ENCODE measurements at regions not wholly inside any gene's neighbourhood (a gene's known extent, or its start where the extent isn't known, plus 50 kb on each side); places are given as distances from the start of the nearest gene placed in this dataset.
A peak's percentile ranks its signal among the peaks of the same experiment; 100 is the strongest.

DNA sequence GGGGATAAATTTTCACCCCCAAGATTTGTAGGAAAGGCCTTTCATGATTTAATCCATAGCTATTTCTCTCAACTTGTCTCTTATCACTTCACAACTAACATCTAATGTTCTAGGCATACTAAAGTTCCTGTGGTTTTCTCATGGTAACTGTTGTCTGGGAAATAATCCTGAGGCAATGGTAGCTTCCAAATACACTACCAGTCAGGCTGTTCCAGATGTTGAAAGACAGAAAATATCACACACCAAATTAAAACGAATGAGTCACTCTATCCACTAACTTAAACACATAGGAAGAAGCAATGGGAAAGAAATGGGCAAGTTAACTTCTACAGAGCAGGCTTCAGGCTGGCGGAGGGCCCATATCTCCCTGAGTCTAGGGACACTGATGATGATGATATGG is 77.7 kb upstream of the MYO16 start:
- Histone ChIP-seq H3K36me3 (ENCODE audit: control insufficient read depth, insufficient read depth, low read length) (no peaks in the 10 kb centered on the region), H3K4me1 (ENCODE audit: control insufficient read depth, insufficient read depth, low read length) (peaks cover 5% of the 10 kb centered on the region)
- WGBS (ENCODE audit: insufficient coverage), result 100% methylated on average over 1 of the region's 2 CpGs

GRCh38 chr13:108558489-108558888 is 70.9 kb upstream of the MYO16 start:
- H3K4me1 ChIP-seq (ENCODE audit: control insufficient read depth, insufficient read depth, low read length), result no peaks in the 10 kb centered on the region
- no peak overlapping the region for H3K27ac ChIP-seq (ENCODE audit: low read depth, low read length)
- no peaks in the 10 kb centered on the region for H3K27me3 ChIP-seq (ENCODE audit: control insufficient read depth, insufficient read depth, low read length)
- DNase-seq (ENCODE audit: low read depth in 4 of 6, low spot score in 6 of 6), result no peak
- 83% methylated on average over 1 of the region's 4 CpGs for WGBS (ENCODE audit: insufficient coverage)
- H3K9me3 ChIP-seq (ENCODE audit: control insufficient read depth, insufficient read depth, low read length), result no peaks in the 10 kb centered on the region
- no peak overlapping the region for H3K4me3 ChIP-seq (ENCODE audit: low read depth, low read length)
- no peaks in the 10 kb centered on the region for H3K36me3 ChIP-seq (ENCODE audit: control insufficient read depth, insufficient read depth, low read length)

More for the DNA sequence above, 77.7 kb upstream of the MYO16 start:
- no peak for DNase-seq (ENCODE audit: low read depth in 4 of 6, low spot score in 6 of 6)
- no peak overlapping the region for H3K27ac ChIP-seq (ENCODE audit: low read depth, low read length)
- H3K9me3 ChIP-seq (ENCODE audit: control insufficient read depth, insufficient read depth, low read length), result no peaks in the 10 kb centered on the region
- H3K4me3 ChIP-seq (ENCODE audit: low read depth, low read length), result no peak overlapping the region
- no peaks in the 10 kb centered on the region for H3K27me3 ChIP-seq (ENCODE audit: control insufficient read depth, insufficient read depth, low read length)

DNA sequence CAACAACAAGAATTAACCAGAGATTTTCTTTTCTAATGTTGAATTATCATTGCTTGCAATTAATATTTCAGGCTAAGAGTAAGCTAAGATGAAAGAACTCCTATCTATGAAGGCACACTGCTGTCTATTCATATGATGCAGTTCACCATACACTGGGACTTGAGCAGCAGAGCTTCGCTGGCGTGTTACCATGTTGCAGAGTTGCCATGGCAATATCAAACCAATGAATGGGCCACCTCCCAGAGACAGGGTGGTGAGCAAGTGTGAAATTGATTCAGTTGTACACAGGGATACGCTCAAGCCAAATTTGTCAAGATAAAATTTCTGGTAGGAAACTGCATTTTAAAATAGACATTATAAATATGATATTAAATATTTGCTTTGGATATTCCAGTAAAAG is 69.3 kb upstream of the MYO16 start:
- Histone ChIP-seq H3K36me3 (ENCODE audit: control insufficient read depth, insufficient read depth, low read length) (no peaks in the 10 kb centered on the region), H3K27me3 (ENCODE audit: control insufficient read depth, insufficient read depth, low read length) (no peaks in the 10 kb centered on the region), H3K4me3 (ENCODE audit: low read depth, low read length) (no peak overlapping the region), H3K4me1 (ENCODE audit: control insufficient read depth, insufficient read depth, low read length) (no peaks in the 10 kb centered on the region), H3K27ac (ENCODE audit: low read depth, low read length) (no peak overlapping the region), H3K9me3 (ENCODE audit: control insufficient read depth, insufficient read depth, low read length) (peaks cover 3% of the 10 kb centered on the region)
- DNase-seq (ENCODE audit: low read depth in 4 of 6, low spot score in 6 of 6), result peak; percentile 47 to 93 (median 64)
- 15% methylated on average over 2 of the region's 3 CpGs for WGBS (ENCODE audit: insufficient coverage)

DNA sequence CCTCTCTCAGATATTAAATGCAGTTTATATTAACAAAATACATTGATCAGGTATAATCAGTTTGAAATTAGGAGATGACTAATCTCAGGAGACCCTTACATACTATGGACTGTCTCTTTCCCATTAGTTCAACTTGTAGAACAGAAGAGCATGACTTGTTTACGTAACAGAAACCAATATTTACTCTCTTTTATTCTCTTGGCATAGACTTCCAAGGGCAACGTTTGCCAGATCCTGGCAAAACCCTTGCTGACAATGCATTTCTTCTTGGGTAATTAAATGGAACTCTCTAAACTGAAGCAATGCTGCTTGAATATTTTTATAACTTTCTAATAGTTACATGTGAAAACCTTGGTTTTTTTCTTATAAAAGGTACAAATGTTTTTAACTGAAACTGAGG is 68.3 kb upstream of the MYO16 start:
- no CpG with 5 or more reads among the region's 2 CpGs for WGBS (ENCODE audit: insufficient coverage)
- Histone ChIP-seq H3K4me1 (ENCODE audit: control insufficient read depth, insufficient read depth, low read length) (no peaks in the 10 kb centered on the region), H3K4me3 (ENCODE audit: low read depth, low read length) (no peak overlapping the region), H3K27me3 (ENCODE audit: control insufficient read depth, insufficient read depth, low read length) (no peaks in the 10 kb centered on the region), H3K9me3 (ENCODE audit: control insufficient read depth, insufficient read depth, low read length) (peaks cover 3% of the 10 kb centered on the region), H3K36me3 (ENCODE audit: control insufficient read depth, insufficient read depth, low read length) (no peaks in the 10 kb centered on the region), H3K27ac (ENCODE audit: low read depth, low read length) (no peak overlapping the region)
- DNase-seq (ENCODE audit: low read depth in 4 of 6, low spot score in 6 of 6), result peak in 2 of 6 donors; percentile 43 to 65

DNA sequence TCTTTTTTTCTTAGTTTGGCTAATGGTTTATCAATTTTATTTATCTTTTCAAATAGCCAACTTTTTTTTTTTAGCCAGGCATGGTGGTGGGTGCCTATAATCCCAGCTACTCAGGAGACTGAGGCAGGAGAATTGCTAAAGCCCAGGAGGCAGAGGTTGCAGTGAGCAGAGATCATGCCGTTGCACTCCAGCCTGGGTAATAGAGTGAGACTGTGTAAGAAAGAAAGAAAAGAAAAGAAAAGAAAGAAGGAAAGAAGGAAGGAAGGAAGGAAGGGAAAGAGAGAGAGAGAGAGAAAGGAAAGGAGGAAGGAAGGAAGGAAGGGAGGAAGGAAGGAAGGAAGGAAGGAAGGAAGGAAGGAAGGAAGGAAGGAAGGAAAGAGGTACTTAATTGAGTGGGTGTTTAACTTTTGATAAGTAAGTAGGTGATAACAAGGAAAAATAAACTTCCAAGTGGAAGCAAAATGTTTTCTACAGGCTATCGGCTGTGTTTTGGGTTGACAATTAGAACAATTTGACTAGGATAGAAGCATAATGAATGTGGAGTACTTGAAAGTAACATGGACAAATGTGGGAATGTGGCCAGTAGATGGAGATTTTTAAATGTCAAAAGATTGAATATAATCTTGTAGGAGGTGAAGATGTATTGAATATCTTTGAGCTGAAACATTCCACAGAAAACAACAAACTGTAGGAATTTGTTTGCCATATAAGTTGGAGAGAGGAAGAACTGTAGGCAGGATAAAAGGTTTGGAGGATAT is 62.8 kb upstream of the MYO16 start:
- WGBS (ENCODE audit: insufficient coverage), result 97% methylated on average over 2 of the region's 2 CpGs

DNA sequence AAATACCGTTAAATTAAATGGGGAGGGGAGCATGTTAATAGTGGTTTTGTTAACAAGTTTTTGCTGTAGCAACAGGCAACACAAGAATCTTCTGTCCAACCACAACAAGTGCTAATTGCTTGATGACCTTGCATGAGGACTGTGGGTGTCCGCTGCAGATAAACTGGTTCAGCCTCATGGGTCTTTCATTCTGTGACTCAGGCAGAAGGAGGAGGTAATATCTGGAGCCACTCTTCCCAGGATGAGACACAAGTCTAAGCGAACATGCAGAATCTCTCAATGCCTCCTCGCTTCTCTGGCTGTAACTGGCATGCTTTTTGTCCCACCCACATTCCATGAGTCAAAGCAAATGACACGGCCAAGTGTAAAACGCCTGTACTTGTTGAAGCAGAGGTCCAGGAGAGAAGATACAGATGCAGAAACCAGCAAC is 56.6 kb upstream of the MYO16 start:
- Histone ChIP-seq H3K27ac (ENCODE audit: low read depth, low read length) (no peak overlapping the region), H3K4me3 (ENCODE audit: low read depth, low read length) (no peak overlapping the region), H3K36me3 (ENCODE audit: control insufficient read depth, insufficient read depth, low read length) (no peaks in the 10 kb centered on the region), H3K9me3 (ENCODE audit: control insufficient read depth, insufficient read depth, low read length) (no peaks in the 10 kb centered on the region), H3K27me3 (ENCODE audit: control insufficient read depth, insufficient read depth, low read length) (no peaks in the 10 kb centered on the region), H3K4me1 (ENCODE audit: control insufficient read depth, insufficient read depth, low read length) (no peaks in the 10 kb centered on the region)
- DNase-seq (ENCODE audit: low read depth in 4 of 6, low spot score in 6 of 6), result no peak
- WGBS (ENCODE audit: insufficient coverage), result 89% methylated on average over 3 of the region's 6 CpGs

More for the DNA sequence above, 62.8 kb upstream of the MYO16 start:
- Histone ChIP-seq H3K36me3 (ENCODE audit: control insufficient read depth, insufficient read depth, low read length) (no peaks in the 10 kb centered on the region), H3K27ac (ENCODE audit: low read depth, low read length) (no peak overlapping the region), H3K4me1 (ENCODE audit: control insufficient read depth, insufficient read depth, low read length) (no peaks in the 10 kb centered on the region), H3K27me3 (ENCODE audit: control insufficient read depth, insufficient read depth, low read length) (no peaks in the 10 kb centered on the region), H3K9me3 (ENCODE audit: control insufficient read depth, insufficient read depth, low read length) (peaks cover 3% of the 10 kb centered on the region), H3K4me3 (ENCODE audit: low read depth, low read length) (no peak overlapping the region)
- no peak for DNase-seq (ENCODE audit: low read depth in 4 of 6, low spot score in 6 of 6)

GRCh38 chr13:108573455-108573854 is 56.0 kb upstream of the MYO16 start:
- Histone ChIP-seq H3K4me1 (ENCODE audit: control insufficient read depth, insufficient read depth, low read length) (no peaks in the 10 kb centered on the region), H3K27me3 (ENCODE audit: control insufficient read depth, insufficient read depth, low read length) (no peaks in the 10 kb centered on the region), H3K36me3 (ENCODE audit: control insufficient read depth, insufficient read depth, low read length) (no peaks in the 10 kb centered on the region), H3K9me3 (ENCODE audit: control insufficient read depth, insufficient read depth, low read length) (no peaks in the 10 kb centered on the region), H3K4me3 (ENCODE audit: low read depth, low read length) (no peak overlapping the region), H3K27ac (ENCODE audit: low read depth, low read length) (no peak overlapping the region)
- no CpG with 5 or more reads among the region's 1 CpG for WGBS (ENCODE audit: insufficient coverage)
- no peak for DNase-seq (ENCODE audit: low read depth in 4 of 6, low spot score in 6 of 6)

GRCh38 chr13:108574856-108575255 is 54.6 kb upstream of the MYO16 start:
- H3K4me1 ChIP-seq (ENCODE audit: control insufficient read depth, insufficient read depth, low read length), result no peaks in the 10 kb centered on the region
- no peaks in the 10 kb centered on the region for H3K9me3 ChIP-seq (ENCODE audit: control insufficient read depth, insufficient read depth, low read length)
- no peak for DNase-seq (ENCODE audit: low read depth in 4 of 6, low spot score in 6 of 6)
- H3K36me3 ChIP-seq (ENCODE audit: control insufficient read depth, insufficient read depth, low read length), result no peaks in the 10 kb centered on the region
- H3K27ac ChIP-seq (ENCODE audit: low read depth, low read length), result no peak overlapping the region
- H3K27me3 ChIP-seq (ENCODE audit: control insufficient read depth, insufficient read depth, low read length), result no peaks in the 10 kb centered on the region
- H3K4me3 ChIP-seq (ENCODE audit: low read depth, low read length), result no peak overlapping the region

DNA sequence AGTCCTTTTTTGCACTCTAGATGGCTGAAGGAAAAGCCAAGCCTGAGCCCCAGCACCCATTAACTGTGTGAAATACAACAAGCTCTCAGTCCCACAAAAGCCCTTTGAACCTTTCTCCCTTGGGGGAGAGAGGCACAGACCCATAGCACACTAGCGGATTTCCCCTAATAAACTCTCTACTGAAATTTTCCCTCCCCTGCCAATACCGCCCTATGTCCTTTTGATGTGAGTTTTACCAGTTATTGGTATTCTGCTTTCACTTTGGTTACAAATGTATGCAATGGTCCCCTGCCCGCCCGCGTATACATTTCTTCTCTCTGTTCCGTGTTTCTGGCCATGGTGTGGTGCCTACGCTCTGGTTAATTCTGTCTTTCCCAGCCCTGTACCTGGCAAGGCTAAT is 54.0 kb upstream of the MYO16 start:
- Histone ChIP-seq H3K4me3 (ENCODE audit: low read depth, low read length) (no peak overlapping the region), H3K36me3 (ENCODE audit: control insufficient read depth, insufficient read depth, low read length) (no peaks in the 10 kb centered on the region), H3K9me3 (ENCODE audit: control insufficient read depth, insufficient read depth, low read length) (no peaks in the 10 kb centered on the region), H3K27me3 (ENCODE audit: control insufficient read depth, insufficient read depth, low read length) (no peaks in the 10 kb centered on the region), H3K4me1 (ENCODE audit: control insufficient read depth, insufficient read depth, low read length) (no peaks in the 10 kb centered on the region), H3K27ac (ENCODE audit: low read depth, low read length) (no peak overlapping the region)
- WGBS (ENCODE audit: insufficient coverage), result 100% methylated on average over 1 of the region's 7 CpGs
- no peak for DNase-seq (ENCODE audit: low read depth in 4 of 6, low spot score in 6 of 6)
